DMS53 (cell line): ENCODE measurements at regions not wholly inside any gene's neighbourhood (a gene's known extent, or its start where the extent isn't known, plus 50 kb on each side); places are given as distances from the start of the nearest gene placed in this dataset.

Source experiments
- DNase-seq: peaks from one replicate; lab custom pipeline; 2025; lab: John Stamatoyannopoulos, UW

DNA sequence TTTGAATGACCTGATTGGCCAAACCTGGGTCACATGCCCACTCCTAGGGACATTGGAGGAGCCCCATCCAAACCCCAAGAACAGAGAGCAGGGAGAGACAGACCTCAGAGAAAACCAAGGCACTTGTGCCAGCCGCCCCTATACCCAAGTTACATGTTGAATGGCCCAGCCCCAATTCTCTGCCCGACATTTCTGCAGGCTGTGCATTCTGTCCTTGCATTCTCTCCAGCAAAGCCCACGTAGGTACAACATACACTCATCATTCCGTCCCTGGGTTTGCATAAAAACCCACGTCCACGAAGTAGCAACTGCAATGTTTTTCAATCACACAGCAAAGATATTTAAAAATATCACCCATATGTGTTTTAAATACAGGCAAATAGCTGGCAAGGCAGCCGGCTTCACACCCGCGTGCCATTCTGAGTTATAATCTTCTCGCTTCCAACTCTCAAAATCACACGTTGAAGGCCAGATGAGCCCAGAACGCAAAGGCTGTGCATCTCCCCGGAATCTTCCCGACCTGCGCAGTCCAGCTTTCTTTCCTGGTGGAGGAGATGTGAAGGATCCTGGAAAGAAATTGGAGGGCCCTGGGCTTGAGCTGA lies 91.7 kb upstream of the MYL2 start:
- DNase-seq: no peak

DNA sequence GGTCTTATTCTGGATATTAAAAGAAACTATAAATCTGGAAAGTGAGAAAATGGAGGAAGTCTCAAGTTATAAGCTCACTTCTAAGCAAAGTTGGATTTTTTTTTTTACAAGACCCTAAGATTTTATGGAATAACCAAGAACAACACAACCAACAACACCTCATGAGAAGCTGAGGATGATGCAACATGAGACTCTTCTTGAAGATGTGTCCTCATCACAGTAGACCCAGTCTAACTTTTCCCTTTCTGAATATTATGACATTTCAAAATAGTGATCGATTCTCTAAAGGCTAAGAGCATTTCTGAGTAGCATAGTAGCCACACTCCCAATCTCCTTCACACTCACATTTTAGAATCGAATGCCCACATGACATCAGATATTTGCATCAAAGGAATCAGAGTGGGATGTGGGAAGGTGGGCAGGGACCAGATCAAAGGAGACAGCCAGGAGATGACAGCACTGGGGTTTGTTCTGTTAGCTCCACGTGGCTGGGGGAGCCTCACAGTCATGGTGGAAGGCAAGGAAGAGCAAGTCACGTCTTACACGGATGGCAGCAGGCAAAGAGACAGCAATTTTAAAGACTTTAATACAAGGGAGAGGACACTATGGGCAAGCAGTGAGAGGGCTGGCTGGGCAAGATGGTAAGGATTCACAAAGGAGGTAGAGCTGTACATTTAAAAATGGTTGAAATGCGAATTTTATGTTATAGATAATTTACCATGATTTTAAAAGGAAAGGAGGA lies 90.7 kb upstream of the MYL2 start:
- DNase-seq: no peak

DNA sequence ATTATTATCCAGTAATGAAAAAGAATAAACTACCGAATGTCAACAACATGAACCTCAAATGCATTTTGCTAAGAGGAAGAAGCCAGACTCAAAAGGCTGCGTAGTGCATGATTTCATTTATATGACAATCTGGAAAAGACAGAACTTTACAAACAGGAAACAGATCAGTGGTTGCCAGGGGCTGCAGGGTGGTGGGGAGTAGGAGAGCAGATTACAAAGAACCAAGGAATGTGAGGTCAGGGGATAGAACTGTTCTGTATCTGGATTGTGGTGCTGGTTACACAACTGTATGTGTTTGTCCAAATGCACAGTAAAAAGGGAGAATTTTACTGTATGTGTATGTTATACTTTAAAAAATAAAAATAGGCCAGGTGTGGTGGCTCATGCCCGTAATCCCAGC lies 89.7 kb upstream of the MYL2 start:
- DNase-seq: no peak

DNA sequence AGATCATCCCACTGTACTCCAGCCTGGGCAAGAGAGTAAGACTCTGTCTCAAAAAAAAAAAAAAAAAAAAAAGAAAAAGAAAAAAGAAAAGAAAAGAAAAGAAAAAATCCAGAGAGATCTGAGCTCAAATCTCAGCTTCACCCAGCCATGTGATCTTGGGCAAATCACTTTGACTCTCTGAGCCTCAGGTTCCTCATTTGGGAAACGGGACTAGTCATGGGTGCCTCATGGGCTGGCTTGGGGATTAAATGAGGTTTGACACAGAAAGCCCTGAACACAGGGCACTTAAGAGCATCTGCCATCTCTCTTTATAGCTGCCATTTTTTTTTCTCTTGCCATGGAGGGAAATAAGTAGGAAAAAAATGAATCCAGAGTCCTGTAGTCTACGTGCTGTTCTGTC lies 86.2 kb upstream of the MYL2 start:
- DNase-seq: no peak

DNA sequence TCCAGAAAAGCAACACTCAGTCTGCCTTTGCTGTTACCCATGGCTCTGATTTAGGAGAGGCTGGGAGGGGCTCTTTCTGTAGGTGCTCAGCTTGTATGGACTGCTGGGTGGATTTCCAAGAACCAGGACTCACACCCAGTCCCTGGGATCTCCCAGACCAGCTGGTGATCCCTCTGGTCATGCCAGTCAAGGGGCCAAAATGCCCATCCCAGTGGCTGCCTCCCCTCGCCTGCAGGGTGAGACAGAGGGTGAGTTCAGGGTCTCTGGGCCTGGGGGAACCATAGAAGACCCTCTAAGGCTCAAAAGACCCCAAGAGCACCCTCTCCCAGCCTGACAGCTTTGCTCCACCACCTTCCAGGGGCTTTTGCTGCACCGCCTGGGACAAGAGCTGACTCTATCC lies 78.6 kb upstream of the MYL2 start:
- DNase-seq: no peak

DNA sequence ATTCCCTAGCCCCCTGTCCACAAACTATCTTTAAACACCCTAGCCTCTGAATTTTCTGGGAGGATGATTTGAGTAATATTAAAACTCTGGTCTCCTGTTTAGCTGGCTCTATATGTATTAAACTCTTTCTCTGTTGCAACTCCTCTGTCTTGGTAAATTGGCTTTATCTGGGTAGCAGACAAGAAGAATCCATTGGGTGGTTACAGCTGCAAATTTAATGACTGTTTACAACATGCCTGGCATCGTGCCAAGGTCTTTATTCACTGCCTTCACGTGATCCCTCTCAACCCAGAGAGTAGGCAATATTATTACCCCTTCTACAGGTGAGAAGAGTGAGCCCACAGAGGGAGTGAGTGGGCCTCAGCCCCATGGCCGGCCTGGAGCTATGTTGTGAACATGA lies 77.8 kb upstream of the MYL2 start:
- DNase-seq: no peak

DNA sequence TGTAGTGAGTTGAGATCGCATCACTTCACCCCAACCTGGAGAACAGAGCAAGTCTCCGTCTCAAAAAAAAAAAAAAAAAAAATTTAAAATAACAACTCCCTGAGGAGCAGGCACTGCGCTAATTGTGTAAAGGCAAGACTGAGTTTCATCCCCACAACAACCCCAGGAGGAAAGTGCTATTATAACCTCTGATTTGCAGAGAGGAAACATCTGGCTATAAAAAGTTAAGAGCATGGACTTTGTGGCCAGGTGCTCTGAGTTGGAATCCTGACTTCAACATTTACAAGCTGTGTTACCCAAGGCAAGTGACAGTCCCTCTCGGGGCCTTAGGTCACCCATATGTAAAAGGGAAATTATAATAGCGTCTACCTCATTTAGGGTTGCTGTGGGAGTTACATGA lies 76.0 kb upstream of the MYL2 start:
- DNase-seq: no peak

DNA sequence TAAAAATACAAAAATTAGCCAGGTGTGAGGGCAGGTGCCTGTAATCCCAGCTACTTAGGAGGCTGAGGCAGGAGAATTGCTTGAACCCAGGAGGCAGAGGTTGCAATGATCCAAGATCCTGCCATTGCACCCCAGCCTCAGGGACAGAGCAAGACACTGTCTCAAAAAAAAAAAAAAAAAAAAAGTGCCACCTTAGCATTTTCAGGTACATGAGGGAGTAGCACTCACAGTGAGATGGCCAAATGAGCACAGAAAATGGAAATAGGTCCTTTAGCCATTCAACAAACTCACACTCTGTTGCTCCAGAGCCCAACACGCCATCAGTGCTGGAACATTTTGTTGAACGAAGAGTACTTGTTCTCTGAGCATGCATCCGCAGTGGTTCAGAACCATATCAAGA lies 75.2 kb upstream of the MYL2 start:
- DNase-seq: no peak

DNA sequence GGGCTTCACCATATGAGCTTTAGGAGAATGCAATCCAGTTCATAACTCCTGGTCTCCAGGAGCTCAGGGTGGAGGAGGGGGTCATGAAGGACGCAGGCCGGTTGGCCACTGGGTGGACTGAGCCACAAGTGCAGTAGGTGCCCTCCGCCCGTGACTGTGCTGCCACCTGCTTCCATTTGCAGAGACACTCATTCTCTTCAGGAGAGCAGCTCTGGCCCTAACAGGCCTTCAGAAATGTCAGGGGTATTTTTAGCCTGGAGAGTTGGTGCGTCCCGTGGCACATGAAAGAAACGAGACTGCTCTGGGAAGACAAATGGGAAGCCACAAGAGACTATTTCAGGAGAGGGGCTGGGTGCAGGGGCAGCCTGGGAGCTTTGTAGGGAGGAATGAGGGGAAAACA lies 74.6 kb upstream of the MYL2 start:
- no peak for DNase-seq

DNA sequence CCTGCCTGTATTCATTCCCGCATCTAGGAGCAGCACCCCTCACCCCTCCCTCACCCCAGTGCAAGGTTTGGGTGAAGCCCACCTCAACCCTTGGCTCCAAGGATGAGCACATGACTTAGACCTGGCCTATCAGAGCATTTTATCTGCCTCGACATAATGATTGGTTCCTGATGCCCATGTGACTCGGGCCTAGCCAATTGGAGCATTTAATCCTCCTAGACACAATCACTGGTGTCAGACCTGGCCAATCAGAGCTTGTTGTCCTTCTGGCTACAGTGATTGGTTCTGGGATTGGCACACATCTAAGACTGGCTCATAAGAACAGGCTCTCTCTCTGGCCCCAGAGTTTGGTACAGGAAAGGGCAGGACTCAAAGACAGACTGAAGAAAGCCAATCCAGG lies 73.1 kb upstream of the MYL2 start:
- no peak for DNase-seq

DNA sequence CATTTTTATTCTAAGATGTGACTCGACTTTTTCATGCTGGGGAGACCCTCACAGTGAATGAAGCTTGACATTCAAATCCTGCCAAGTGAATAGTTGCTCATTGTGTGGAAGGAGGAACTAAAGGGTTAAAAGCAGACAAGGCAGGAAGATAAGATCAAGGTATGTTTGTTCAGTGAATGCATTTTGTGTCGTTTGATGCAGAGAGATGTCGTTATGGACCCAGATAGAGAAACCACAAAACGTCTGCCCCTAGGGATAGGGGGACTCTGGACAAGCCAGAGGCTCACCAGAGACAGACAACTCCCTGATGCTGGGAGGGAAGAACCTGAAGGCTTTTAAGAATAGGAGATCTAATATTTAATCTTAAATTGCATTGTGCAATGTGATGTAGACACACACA lies 72.5 kb upstream of the MYL2 start:
- no peak for DNase-seq

DNA sequence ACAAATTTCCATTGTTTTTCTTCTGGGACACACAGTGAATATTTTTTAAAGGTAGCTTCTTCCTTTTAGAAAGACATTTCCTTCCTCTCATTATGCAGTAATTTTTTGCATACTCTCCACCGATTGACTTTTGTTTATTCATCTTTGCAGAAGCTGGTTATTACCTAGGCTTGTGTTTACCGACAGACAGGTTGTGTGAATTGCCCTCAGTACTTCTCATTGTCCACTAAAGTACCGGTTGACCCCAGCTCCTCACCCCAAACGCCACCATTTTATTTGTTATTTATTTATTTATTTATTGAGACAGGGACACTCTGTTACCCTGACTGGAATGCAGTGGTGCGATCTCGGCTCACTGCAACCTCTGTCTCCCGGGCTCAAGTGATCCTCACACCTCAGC lies 63.4 kb upstream of the MYL2 start:
- no peak for DNase-seq

DNA sequence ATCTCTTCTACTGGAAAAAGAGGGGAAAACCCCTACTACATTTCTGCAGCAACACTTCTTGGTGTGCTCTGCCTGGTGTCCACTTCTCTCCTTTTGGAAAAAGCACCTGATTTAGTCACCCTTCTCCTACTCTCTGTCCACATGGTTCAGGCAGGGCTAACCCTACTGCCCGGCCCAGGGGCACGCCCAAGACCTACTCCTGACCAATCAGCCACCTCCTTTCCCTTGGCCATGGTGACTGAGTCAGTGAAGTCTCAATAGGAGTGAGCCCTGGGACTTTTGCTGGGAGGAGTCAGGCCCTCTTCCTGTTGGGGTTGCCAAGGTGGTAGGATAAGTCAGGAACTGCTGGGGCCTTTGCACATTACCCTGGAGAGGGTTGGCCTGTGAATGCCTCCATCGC lies 52.5 kb upstream of the MYL2 start:
- DNase-seq: no peak

DNA sequence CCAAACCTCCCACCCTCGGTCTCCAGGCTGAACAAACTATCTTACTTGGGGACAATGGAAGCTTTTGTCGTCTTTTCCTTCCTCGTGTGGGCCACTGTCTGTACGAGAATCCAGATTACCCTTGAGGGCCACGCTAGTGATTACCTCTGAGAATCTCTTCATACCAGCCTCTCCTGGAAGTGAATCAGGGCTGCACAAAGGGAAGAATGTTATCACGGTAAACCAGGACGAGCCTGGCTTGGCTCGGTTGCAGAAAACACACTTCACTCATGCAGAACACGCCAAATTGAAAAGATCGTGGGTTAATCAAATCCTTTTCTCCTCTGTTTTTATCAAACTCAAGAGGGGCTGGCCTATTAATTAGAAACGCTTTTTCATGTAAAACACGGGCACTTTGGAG lies 51.6 kb upstream of the MYL2 start:
- no peak for DNase-seq

DNA sequence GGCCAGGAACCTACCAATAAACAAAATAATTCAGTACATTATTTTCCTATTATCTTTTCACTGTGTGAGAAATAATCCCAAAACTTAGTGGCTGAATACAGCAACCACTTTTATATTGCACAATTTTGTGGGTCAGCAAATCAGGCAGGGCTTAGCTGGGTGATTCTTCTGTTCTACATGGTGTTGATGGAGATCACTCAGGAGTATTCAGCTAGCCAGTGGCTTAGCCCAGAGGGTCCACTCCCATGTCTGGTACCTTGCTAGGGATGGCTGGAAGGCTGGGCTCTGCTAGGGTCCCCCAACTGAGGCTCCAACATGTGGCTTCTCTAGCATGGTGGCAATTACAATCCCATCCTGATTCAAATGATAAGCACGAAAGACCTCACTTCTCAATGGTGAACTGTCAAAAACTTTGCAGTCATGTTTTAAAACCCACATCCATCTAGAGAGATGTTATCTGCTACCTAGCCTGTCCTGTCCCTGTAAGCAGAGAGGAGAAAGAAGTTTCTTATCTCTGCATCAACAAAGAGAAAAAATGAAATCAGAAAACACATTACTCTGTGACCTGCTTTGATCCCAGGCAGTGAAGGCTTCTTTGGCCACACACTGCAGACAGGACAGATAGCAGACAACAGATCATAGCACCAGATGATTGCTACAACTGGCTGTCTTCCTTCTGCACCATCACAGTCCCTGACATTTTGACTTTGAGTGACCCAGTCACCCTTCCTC lies 51.0 kb upstream of the MYL2 start:
- no peak for DNase-seq
